WERI-Rb-1 (cell line): ENCODE measurements at regions not wholly inside any gene's neighbourhood (a gene's known extent, or its start where the extent isn't known, plus 50 kb on each side); places are given as distances from the start of the nearest gene placed in this dataset.
A peak's percentile ranks its signal among the peaks of the same experiment; 100 is the strongest.

Experiments
- DNase-seq: peaks from one replicate; pipeline ENCODE4 v3.0.0-alpha.2; 2020
- H3K27ac ChIP-seq: fragments of 250-450 bp; sonication (Bioruptor Pico); 2 replicates; pipeline ENCODE4 v1.5.1; 2020; ENCODE audit warnings: mild to moderate bottlenecking, moderate library complexity
- H3K27me3 ChIP-seq: fragments of 250-450 bp; sonication (Bioruptor Pico); 2 replicates; pipeline ENCODE4 v1.5.1; 2021; ENCODE audit warnings: mild to moderate bottlenecking, low read depth, moderate library complexity; ENCODE audit not compliant: insufficient read depth, severe bottlenecking
- H3K36me3 ChIP-seq: fragments of 250-450 bp; sonication (Bioruptor Pico); 2 replicates; pipeline ENCODE4 v1.5.1; 2020; ENCODE audit warnings: mild to moderate bottlenecking, moderate library complexity
- H3K4me3 ChIP-seq: 2 replicates; pipeline ENCODE4 v1.5.1; 2011; ENCODE audit warnings: low read depth, mild to moderate bottlenecking, control low read depth, low read length
- H3K9me3 ChIP-seq: fragments of 250-450 bp; sonication (Bioruptor Pico); 2 replicates; pipeline ENCODE4 v1.5.1; 2021; ENCODE audit warnings: mild to moderate bottlenecking, moderate library complexity; ENCODE audit not compliant: severe bottlenecking
- TF ChIP-seq, protein P1 (sequence below): IDR thresholded peaks from 2 replicates; pipeline ENCODE4 v1.5.1; 2011; ENCODE audit warnings: low read depth, mild to moderate bottlenecking, control low read depth, inconsistent platforms, low read length

DNA sequence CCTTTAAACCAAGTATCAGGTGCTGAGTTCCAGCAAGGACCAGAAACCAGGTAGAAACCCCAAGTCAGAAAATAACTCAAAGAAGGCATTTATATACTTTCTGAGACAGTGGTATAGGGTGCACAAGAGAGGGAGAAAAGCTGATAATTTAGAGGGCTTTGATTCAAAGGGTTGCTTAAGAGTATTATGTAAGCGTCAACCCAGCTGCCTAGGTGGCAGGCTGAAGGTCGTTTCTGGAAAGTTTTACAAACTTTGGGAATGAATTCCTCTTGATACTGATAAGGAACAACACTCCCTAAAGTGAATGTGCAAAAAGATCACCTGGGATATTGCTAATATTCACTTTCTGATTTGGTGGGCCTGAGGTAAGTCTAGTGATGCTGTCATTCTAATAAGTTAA, 800.7 kb downstream of the MAFB start:
- H3K9me3 ChIP-seq: no peaks in the 10 kb centered on the region
- TF ChIP-seq, protein P1, sequence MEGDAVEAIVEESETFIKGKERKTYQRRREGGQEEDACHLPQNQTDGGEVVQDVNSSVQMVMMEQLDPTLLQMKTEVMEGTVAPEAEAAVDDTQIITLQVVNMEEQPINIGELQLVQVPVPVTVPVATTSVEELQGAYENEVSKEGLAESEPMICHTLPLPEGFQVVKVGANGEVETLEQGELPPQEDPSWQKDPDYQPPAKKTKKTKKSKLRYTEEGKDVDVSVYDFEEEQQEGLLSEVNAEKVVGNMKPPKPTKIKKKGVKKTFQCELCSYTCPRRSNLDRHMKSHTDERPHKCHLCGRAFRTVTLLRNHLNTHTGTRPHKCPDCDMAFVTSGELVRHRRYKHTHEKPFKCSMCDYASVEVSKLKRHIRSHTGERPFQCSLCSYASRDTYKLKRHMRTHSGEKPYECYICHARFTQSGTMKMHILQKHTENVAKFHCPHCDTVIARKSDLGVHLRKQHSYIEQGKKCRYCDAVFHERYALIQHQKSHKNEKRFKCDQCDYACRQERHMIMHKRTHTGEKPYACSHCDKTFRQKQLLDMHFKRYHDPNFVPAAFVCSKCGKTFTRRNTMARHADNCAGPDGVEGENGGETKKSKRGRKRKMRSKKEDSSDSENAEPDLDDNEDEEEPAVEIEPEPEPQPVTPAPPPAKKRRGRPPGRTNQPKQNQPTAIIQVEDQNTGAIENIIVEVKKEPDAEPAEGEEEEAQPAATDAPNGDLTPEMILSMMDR: no peak
- no peak overlapping the region for H3K27ac ChIP-seq
- H3K27me3 ChIP-seq: peaks cover 10% of the 10 kb centered on the region
- H3K36me3 ChIP-seq: no peaks in the 10 kb centered on the region
- no peak for DNase-seq
- H3K4me3 ChIP-seq: no peak overlapping the region

DNA sequence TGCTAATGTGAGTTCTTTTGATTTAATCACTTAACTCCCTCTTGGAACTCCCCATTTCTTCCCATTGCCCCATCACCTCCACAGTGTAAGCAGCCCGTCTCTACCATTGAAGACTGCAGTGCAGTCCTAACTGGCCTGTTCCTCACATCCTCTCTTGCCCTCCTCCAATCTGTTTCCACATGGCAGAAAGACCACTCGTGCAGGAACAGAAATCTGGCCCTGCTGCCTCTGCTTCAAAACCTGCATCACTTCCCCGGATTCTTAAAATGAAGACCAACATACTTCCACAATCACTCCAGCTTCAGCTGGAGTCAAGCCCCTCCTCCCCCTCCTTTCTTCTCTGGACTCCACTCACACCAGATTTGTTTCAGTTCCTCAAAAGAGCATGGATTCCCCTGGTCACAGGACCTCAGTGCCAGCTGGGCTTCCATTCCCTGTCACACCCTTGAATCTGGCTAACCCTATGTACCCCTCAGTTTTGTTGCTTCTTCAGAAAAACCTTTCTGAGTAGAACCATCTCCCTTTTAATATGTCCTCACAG, 802.3 kb downstream of the MAFB start:
- Histone ChIP-seq H3K9me3 (no peaks in the 10 kb centered on the region), H3K27ac (no peak overlapping the region), H3K27me3 (peaks cover 13% of the 10 kb centered on the region), H3K4me3 (no peak overlapping the region), H3K36me3 (no peaks in the 10 kb centered on the region)
- DNase-seq: no peak
- TF ChIP-seq, protein P1: no peak

GRCh38 chr20:39885975-39886649, 802.9 kb downstream of the MAFB start:
- peak; percentile 25 for DNase-seq
- Histone ChIP-seq H3K27me3 (peaks cover 13% of the 10 kb centered on the region), H3K27ac (no peak overlapping the region), H3K9me3 (no peaks in the 10 kb centered on the region), H3K36me3 (no peaks in the 10 kb centered on the region), H3K4me3 (no peak overlapping the region)
- TF ChIP-seq, protein P1: peak; percentile 58

GRCh38 chr20:39882806-39883205, 806.2 kb downstream of the MAFB start:
- Histone ChIP-seq H3K36me3 (no peaks in the 10 kb centered on the region), H3K27ac (no peak overlapping the region), H3K27me3 (peaks cover 6% of the 10 kb centered on the region), H3K9me3 (no peaks in the 10 kb centered on the region), H3K4me3 (no peak overlapping the region)
- DNase-seq: no peak
- TF ChIP-seq, protein P1: no peak

GRCh38 chr20:39880890-39881289, 808.1 kb downstream of the MAFB start:
- no peaks in the 10 kb centered on the region for H3K9me3 ChIP-seq
- no peak overlapping the region for H3K27ac ChIP-seq
- H3K27me3 ChIP-seq: peaks cover 14% of the 10 kb centered on the region
- TF ChIP-seq, protein P1: peak; percentile 25; the same call in 1 of the 2 replicates
- no peaks in the 10 kb centered on the region for H3K36me3 ChIP-seq
- H3K4me3 ChIP-seq: no peak overlapping the region
- no peak for DNase-seq

GRCh38 chr20:39879296-39879695, 809.7 kb downstream of the MAFB start:
- H3K9me3 ChIP-seq: no peaks in the 10 kb centered on the region
- peaks cover 15% of the 10 kb centered on the region for H3K27me3 ChIP-seq
- no peak overlapping the region for H3K4me3 ChIP-seq
- no peak overlapping the region for H3K27ac ChIP-seq
- TF ChIP-seq, protein P1: no peak
- DNase-seq: no peak
- H3K36me3 ChIP-seq: no peaks in the 10 kb centered on the region
